SK-N-SH (cell line): ENCODE measurements at regions not wholly inside any gene's neighbourhood (a gene's known extent, or its start where the extent isn't known, plus 50 kb on each side); places are given as distances from the start of the nearest gene placed in this dataset.

Experiments used
- CHD2 ChIP-seq: fragments of 150-350 bp; IDR thresholded peaks from 2 replicates; pipeline ENCODE4 v1.6.1; 2018; ENCODE audit warnings: low read length; ENCODE audit not compliant: partially characterized antibody
- CTCF ChIP-seq: fragments of 200-600 bp; sonication (generic); IDR thresholded peaks from 2 replicates; pipeline ENCODE4 v1.6.1; 2017; ENCODE audit warnings: antibody characterized with exemption, mild to moderate bottlenecking, moderate library complexity
- ELF1 ChIP-seq: IDR thresholded peaks from 2 replicates; pipeline ENCODE4 v1.4.0; 2012
- EP300 ChIP-seq, 2 experiments: IDR thresholded peaks; 2 replicates each; pipeline versions ENCODE4 v1.4.0 to v1.6.1; 2012; ENCODE audit warnings: borderline replicate concordance in 1 of 2, low read depth in 1 of 2, low read length in 1 of 2
- EZH2phosphoT487 ChIP-seq: fragments of 200-600 bp; sonication (generic); IDR thresholded peaks from 2 replicates; pipeline ENCODE4 v1.6.1; 2017; ENCODE audit warnings: low read depth, mixed run types, mild to moderate bottlenecking, antibody characterized with exemption, moderate library complexity, borderline replicate concordance
- FOSL2 ChIP-seq: IDR thresholded peaks from 2 replicates; pipeline ENCODE4 v1.4.0; 2012; ENCODE audit warnings: low read depth, mild to moderate bottlenecking, moderate library complexity, borderline replicate concordance
- FOXM1 ChIP-seq: IDR thresholded peaks from 2 replicates; pipeline ENCODE4 v1.4.0; 2012; ENCODE audit warnings: low read depth, mild to moderate bottlenecking
- GABPA ChIP-seq: IDR thresholded peaks from 2 replicates; pipeline ENCODE4 v1.4.0; 2012; ENCODE audit warnings: low read depth, mild to moderate bottlenecking
- MAX ChIP-seq: IDR thresholded peaks from 2 replicates; pipeline ENCODE4 v1.4.0; 2012; ENCODE audit warnings: low read depth
- POLR2AphosphoS5 ChIP-seq: IDR thresholded peaks from 2 replicates; pipeline ENCODE4 v1.6.1; 2012; ENCODE audit warnings: low read depth, low read length
- RXRA ChIP-seq: IDR thresholded peaks from 2 replicates; pipeline ENCODE4 v1.4.0; 2012; ENCODE audit warnings: low read depth, mild to moderate bottlenecking, borderline replicate concordance
- USF1 ChIP-seq: IDR thresholded peaks from 2 replicates; pipeline ENCODE4 v1.4.0; 2012; ENCODE audit warnings: low read depth, borderline replicate concordance

GRCh38 chr10:45220931-45221330 is 94.5 kb downstream of the OR13A1 start:
- no peak for TF ChIP-seq CTCF
- no peak for TF ChIP-seq POLR2AphosphoS5
- no peak for TF ChIP-seq CHD2
- TF ChIP-seq GABPA, result no peak
- TF ChIP-seq USF1, result no peak
- no peak for TF ChIP-seq RXRA
- no peak for TF ChIP-seq MAX
- TF ChIP-seq ELF1, result no peak
- no peak for TF ChIP-seq EZH2phosphoT487
- no peak for TF ChIP-seq FOSL2
- TF ChIP-seq FOXM1, result no peak
- no peak for TF ChIP-seq EP300 (IDR thresholded peaks at IDR 0.05; ENCODE audit: borderline replicate concordance in 1 of 2, low read depth in 1 of 2, low read length in 1 of 2)
